K562 (cell line): ENCODE measurements at regions not wholly inside any gene's neighbourhood (a gene's known extent, or its start where the extent isn't known, plus 50 kb on each side); places are given as distances from the start of the nearest gene placed in this dataset.
"Not testable (repeated sequence)": the region's sequence is repeated elsewhere in the genome, so short reads cannot be mapped to it uniquely, and the experiment has no call there.

ENCODE experiments used
- BCOR ChIP-seq: fragments of 450-650 bp; IDR thresholded peaks from 2 replicates; pipeline ENCODE4 v1.6.1; 2016
- CEBPG ChIP-seq, 3 experiments: fragments of 200-800 bp in 1 of 3; sonication (Bioruptor generic) in 1 of 3; sonication (generic) in 1 of 3; formaldehyde crosslinking in 1 of 3; IDR thresholded peaks in 2 of 3; conservative IDR thresholded peaks in 1 of 3; 2 replicates each; pipeline versions ENCODE4 v1.6.1 to v1.8.0; 2016 to 2022; ENCODE audit warnings: missing compliant biosample characterization in 2 of 3, missing genetic modification characterization in 2 of 3, mild to moderate bottlenecking in 1 of 3, missing genetic modification reagents in 1 of 3
- CTBP1 ChIP-seq: fragments of 450-650 bp; IDR thresholded peaks from 2 replicates; pipeline ENCODE4 v1.6.1; 2016; ENCODE audit warnings: borderline replicate concordance
- EP300 ChIP-seq: IDR thresholded peaks from 2 replicates; pipeline ENCODE4 v1.6.1; 2012; ENCODE audit warnings: low read length, improper control_type of control experiment
- HCFC1 ChIP-seq: IDR thresholded peaks from 2 replicates; pipeline ENCODE4 v1.6.1; 2012; ENCODE audit warnings: low read depth, low read length, improper control_type of control experiment
- PCBP1 ChIP-seq: fragments of 200-400 bp; formaldehyde crosslinking; IDR thresholded peaks from 2 replicates; pipeline ENCODE4 v1.6.1; 2018; ENCODE audit warnings: mild to moderate bottlenecking, low read depth, low read length; ENCODE audit not compliant: poor library complexity, severe bottlenecking
- POLR2A ChIP-seq: fragments of 450-650 bp; conservative IDR thresholded peaks from 2 replicates; pipeline ENCODE4 v1.6.1; 2016
- STAT5B ChIP-seq: fragments of 250-450 bp; sonication (Bioruptor Pico); IDR thresholded peaks from 2 replicates; pipeline ENCODE4 v1.8.0; 2021; ENCODE audit warnings: mild to moderate bottlenecking, inconsistent platforms
- TCF7 ChIP-seq: sonication (generic); IDR thresholded peaks from 2 replicates; pipeline ENCODE4 v1.6.1; 2016; ENCODE audit warnings: antibody characterized with exemption, borderline replicate concordance
- TRIM24 ChIP-seq, 2 experiments: fragments of 450-650 bp; IDR thresholded peaks; 2 replicates each; pipeline ENCODE4 v1.6.1; 2016
- TF ChIP-seq, protein P1 (sequence below), 3 experiments: IDR thresholded peaks in 2 of 3; conservative IDR thresholded peaks in 1 of 3; 2 replicates each; pipeline ENCODE4 v1.5.1; 2011 to 2012; ENCODE audit warnings: low read length in 3 of 3, mild to moderate bottlenecking in 3 of 3, control low read depth in 2 of 3, improper control_type of control experiment in 1 of 3, inconsistent platforms in 1 of 3, low read depth in 1 of 3, mixed read lengths in 1 of 3, moderate library complexity in 1 of 3; ENCODE audit not compliant: insufficient read depth in 2 of 3
- TF ChIP-seq, protein P2 (sequence below): sonication (generic); formaldehyde crosslinking; IDR thresholded peaks from 2 replicates; pipeline ENCODE4 v1.8.0; 2022; ENCODE audit warnings: mild to moderate bottlenecking, missing genetic modification reagents

DNA sequence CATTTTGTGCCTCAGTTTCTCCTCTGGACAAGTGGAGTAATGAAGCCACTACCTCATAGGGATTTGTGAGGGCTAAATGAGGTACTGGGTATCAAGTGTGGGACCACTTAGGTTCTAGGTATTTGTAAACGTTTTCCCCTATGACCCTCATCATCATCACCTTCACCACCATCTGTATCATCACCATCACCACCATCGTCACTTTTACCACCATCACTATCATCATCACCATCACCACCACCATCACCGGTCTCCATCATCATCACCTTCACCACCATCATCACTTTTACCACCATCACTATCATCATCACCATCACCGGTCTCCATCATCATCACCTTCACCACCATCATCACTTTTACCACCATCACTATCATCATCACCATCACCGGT is 94.1 kb upstream of the GSE1 start:
- not testable (repeated sequence) for TF ChIP-seq PCBP1; TCF7; EP300; STAT5B (CRISPR knock-in tag); CEBPG (CRISPR knock-in tag; IDR thresholded peaks at IDR 0.05); CEBPG (tag; conservative IDR thresholded peaks at IDR 0.05 in 1 of 2, IDR thresholded peaks at IDR 0.05 in 1 of 2); POLR2A; BCOR; CTBP1; HCFC1; TRIM24 (IDR thresholded peaks at IDR 0.05)
- TF ChIP-seq, protein P1, sequence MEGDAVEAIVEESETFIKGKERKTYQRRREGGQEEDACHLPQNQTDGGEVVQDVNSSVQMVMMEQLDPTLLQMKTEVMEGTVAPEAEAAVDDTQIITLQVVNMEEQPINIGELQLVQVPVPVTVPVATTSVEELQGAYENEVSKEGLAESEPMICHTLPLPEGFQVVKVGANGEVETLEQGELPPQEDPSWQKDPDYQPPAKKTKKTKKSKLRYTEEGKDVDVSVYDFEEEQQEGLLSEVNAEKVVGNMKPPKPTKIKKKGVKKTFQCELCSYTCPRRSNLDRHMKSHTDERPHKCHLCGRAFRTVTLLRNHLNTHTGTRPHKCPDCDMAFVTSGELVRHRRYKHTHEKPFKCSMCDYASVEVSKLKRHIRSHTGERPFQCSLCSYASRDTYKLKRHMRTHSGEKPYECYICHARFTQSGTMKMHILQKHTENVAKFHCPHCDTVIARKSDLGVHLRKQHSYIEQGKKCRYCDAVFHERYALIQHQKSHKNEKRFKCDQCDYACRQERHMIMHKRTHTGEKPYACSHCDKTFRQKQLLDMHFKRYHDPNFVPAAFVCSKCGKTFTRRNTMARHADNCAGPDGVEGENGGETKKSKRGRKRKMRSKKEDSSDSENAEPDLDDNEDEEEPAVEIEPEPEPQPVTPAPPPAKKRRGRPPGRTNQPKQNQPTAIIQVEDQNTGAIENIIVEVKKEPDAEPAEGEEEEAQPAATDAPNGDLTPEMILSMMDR (IDR thresholded peaks at IDR 0.05 in 2 of 3, conservative IDR thresholded peaks at IDR 0.05 in 1 of 3; ENCODE audit: insufficient read depth in 2 of 3, low read depth in 1 of 3, low read length in 3 of 3): not testable (repeated sequence)
- TF ChIP-seq, protein P2, sequence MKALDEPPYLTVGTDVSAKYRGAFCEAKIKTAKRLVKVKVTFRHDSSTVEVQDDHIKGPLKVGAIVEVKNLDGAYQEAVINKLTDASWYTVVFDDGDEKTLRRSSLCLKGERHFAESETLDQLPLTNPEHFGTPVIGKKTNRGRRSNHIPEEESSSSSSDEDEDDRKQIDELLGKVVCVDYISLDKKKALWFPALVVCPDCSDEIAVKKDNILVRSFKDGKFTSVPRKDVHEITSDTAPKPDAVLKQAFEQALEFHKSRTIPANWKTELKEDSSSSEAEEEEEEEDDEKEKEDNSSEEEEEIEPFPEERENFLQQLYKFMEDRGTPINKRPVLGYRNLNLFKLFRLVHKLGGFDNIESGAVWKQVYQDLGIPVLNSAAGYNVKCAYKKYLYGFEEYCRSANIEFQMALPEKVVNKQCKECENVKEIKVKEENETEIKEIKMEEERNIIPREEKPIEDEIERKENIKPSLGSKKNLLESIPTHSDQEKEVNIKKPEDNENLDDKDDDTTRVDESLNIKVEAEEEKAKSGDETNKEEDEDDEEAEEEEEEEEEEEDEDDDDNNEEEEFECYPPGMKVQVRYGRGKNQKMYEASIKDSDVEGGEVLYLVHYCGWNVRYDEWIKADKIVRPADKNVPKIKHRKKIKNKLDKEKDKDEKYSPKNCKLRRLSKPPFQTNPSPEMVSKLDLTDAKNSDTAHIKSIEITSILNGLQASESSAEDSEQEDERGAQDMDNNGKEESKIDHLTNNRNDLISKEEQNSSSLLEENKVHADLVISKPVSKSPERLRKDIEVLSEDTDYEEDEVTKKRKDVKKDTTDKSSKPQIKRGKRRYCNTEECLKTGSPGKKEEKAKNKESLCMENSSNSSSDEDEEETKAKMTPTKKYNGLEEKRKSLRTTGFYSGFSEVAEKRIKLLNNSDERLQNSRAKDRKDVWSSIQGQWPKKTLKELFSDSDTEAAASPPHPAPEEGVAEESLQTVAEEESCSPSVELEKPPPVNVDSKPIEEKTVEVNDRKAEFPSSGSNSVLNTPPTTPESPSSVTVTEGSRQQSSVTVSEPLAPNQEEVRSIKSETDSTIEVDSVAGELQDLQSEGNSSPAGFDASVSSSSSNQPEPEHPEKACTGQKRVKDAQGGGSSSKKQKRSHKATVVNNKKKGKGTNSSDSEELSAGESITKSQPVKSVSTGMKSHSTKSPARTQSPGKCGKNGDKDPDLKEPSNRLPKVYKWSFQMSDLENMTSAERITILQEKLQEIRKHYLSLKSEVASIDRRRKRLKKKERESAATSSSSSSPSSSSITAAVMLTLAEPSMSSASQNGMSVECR (CRISPR knock-in tag): not testable (repeated sequence)
